ENCODE measurements at regions not wholly inside any gene's neighbourhood (a gene's known extent, or its start where the extent isn't known, plus 50 kb on each side); places are given as distances from the start of the nearest gene placed in this dataset.

DNA sequence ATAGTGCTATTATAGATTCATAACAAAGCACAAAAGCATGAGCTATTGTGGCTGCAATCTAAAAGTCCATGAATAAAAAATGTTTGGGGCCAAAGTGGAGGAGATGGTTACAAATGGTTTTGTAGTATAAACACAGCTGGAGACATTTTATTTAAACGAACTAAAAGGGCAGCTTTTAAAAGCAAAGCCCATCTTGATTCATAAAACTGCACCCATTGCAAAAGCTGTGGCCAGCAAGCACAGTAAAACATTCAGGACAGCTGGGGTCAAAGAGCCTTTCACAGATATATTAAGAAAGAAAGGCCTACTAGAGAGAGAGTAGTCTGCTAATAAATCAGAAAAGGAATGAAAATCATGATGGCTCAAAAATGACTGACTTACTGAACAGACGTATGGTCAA is 520.8 kb downstream of the NUF2 start:
- TF ChIP-seq POLR2AphosphoS5 (IDR thresholded peaks at IDR 0.05; ENCODE audit: low read depth, low read length) (no peak), TAF1 (IDR thresholded peaks at IDR 0.05; ENCODE audit: borderline replicate concordance, low read depth, low read length) (no peak)

Data from GM12892 (cell line).